ENCODE measurements at regions not wholly inside any gene's neighbourhood (a gene's known extent, or its start where the extent isn't known, plus 50 kb on each side); places are given as distances from the start of the nearest gene placed in this dataset.
"Not testable (repeated sequence)": the region's sequence is repeated elsewhere in the genome, so short reads cannot be mapped to it uniquely, and the experiment has no call there.

GRCh38 chr4:37555322-37555721 lies 130.9 kb downstream of the RELL1 start:
- DNase-seq: no peak

GRCh38 chr4:37549866-37550265 lies 136.3 kb downstream of the RELL1 start:
- DNase-seq: not testable (repeated sequence)

- no peak for DNase-seq
Observed at GRCh38 chr4:37549041-37549440, 137.1 kb downstream of the RELL1 start.

GRCh38 chr4:37546586-37546985 lies 139.6 kb downstream of the RELL1 start:
- DNase-seq: no peak

- DNase-seq: no peak
Observed at GRCh38 chr4:37542706-37543105, 143.5 kb downstream of the RELL1 start.

GRCh38 chr4:37541956-37542355 lies 144.2 kb downstream of the RELL1 start:
- DNase-seq: no peak

GRCh38 chr4:37540486-37540885 lies 145.7 kb downstream of the RELL1 start:
- no peak for DNase-seq

- DNase-seq: no peak
Observed at GRCh38 chr4:37538931-37539330, 147.2 kb downstream of the RELL1 start.

GRCh38 chr4:37537484-37537883 lies 148.7 kb downstream of the RELL1 start:
- no peak for DNase-seq

GRCh38 chr4:37535872-37536271 lies 150.3 kb downstream of the RELL1 start:
- DNase-seq: no peak

- no peak for DNase-seq
Observed at GRCh38 chr4:37533286-37534033, 152.7 kb downstream of the RELL1 start.

- no peak for DNase-seq
Observed at GRCh38 chr4:37531151-37531550, 155.0 kb downstream of the RELL1 start.

GRCh38 chr4:37530451-37530850 lies 155.7 kb downstream of the RELL1 start:
- DNase-seq: no peak

- peak; percentile 22 to 24 for DNase-seq
Observed at GRCh38 chr4:37528166-37528885, 157.8 kb downstream of the RELL1 start.

- DNase-seq: no peak
Observed at GRCh38 chr4:37524267-37524666, 161.9 kb downstream of the RELL1 start.

GRCh38 chr4:37522996-37523395 lies 163.2 kb downstream of the RELL1 start:
- DNase-seq: no peak

- no peak for DNase-seq
Observed at GRCh38 chr4:37517326-37517725, 168.8 kb downstream of the RELL1 start.

GRCh38 chr4:37516057-37516775 lies 170.0 kb downstream of the RELL1 start:
- no peak for DNase-seq

- DNase-seq: no peak
Observed at GRCh38 chr4:37510626-37511025, 175.6 kb downstream of the RELL1 start.

GRCh38 chr4:37503261-37503660 lies 182.9 kb downstream of the RELL1 start:
- DNase-seq: no peak

- no peak for DNase-seq
Observed at GRCh38 chr4:37502070-37502469, 184.1 kb downstream of the RELL1 start.
